DND-41 (cell line): ENCODE measurements at regions not wholly inside any gene's neighbourhood (a gene's known extent, or its start where the extent isn't known, plus 50 kb on each side); places are given as distances from the start of the nearest gene placed in this dataset.
"Not testable (repeated sequence)": the region's sequence is repeated elsewhere in the genome, so short reads cannot be mapped to it uniquely, and the experiment has no call there.

Experiments
- ATAC-seq: fragments of 200-7000 bp; cut with Tn5 transposase; 3 replicates; pipeline ENCODE4 v1.9.1; 2021; ENCODE audit warnings: low read depth; ENCODE audit not compliant: insufficient read depth
- DNase-seq: peaks from one replicate; pipeline ENCODE4 v3.0.0-alpha.2; 2020
- H2AFZ ChIP-seq: 2 replicates; pipeline ENCODE4 v1.6.0; 2012; ENCODE audit warnings: low read depth, low read length
- H3K27ac ChIP-seq: 2 replicates; pipeline ENCODE4 v1.5.1; 2012; ENCODE audit warnings: low read length, inconsistent platforms
- H3K27me3 ChIP-seq: fragments of 200-600 bp; sonication (generic); 2 replicates; pipeline ENCODE4 v1.6.0; 2012; ENCODE audit warnings: low read length, mild to moderate bottlenecking, inconsistent platforms; ENCODE audit not compliant: insufficient read depth, poor library complexity
- H3K36me3 ChIP-seq: 2 replicates; pipeline ENCODE4 v1.5.1; 2012; ENCODE audit warnings: low read length, inconsistent platforms; ENCODE audit not compliant: insufficient read depth
- H3K4me1 ChIP-seq: 2 replicates; pipeline ENCODE4 v1.5.1; 2012; ENCODE audit warnings: mild to moderate bottlenecking, low read length; ENCODE audit not compliant: insufficient read depth
- H3K4me2 ChIP-seq: 2 replicates; pipeline ENCODE4 v1.6.0; 2012; ENCODE audit warnings: mild to moderate bottlenecking, moderate library complexity, low read length, inconsistent platforms; ENCODE audit not compliant: insufficient read depth
- H3K4me3 ChIP-seq, 2 experiments: fragments of 200-600 bp in 1 of 2; shearing (Covaris generic) in 1 of 2; 2 replicates each; pipeline ENCODE4 v1.5.1; 2012 to 2016; ENCODE audit warnings: inconsistent platforms in 2 of 2, low read length in 2 of 2, mild to moderate bottlenecking in 2 of 2, low read depth in 1 of 2, moderate library complexity in 1 of 2
- H3K79me2 ChIP-seq: 2 replicates; pipeline ENCODE4 v1.6.0; 2012; ENCODE audit warnings: low read length, inconsistent platforms; ENCODE audit not compliant: insufficient read depth
- H3K9ac ChIP-seq: 2 replicates; pipeline ENCODE4 v1.6.0; 2012; ENCODE audit warnings: low read depth, mild to moderate bottlenecking, inconsistent platforms, low read length, moderate library complexity
- H3K9me3 ChIP-seq: 2 replicates; pipeline ENCODE4 v1.5.1; 2012; ENCODE audit warnings: low read length, moderate library complexity, mild to moderate bottlenecking, inconsistent platforms; ENCODE audit not compliant: insufficient read depth, severe bottlenecking
- H4K20me1 ChIP-seq: 2 replicates; pipeline ENCODE4 v1.6.0; 2012; ENCODE audit warnings: low read length; ENCODE audit not compliant: insufficient read depth
- EZH2 ChIP-seq: IDR thresholded peaks from 3 replicates; pipeline ENCODE4 v1.6.1; 2012; ENCODE audit warnings: borderline replicate concordance, low read depth, mild to moderate bottlenecking, moderate library complexity, low read length, inconsistent platforms; ENCODE audit not compliant: severe bottlenecking
- TF ChIP-seq, protein P1 (sequence below): IDR thresholded peaks from 2 replicates; pipeline ENCODE4 v1.5.1; 2012; ENCODE audit warnings: borderline replicate concordance, low read length, moderate library complexity, mild to moderate bottlenecking; ENCODE audit not compliant: poor library complexity, severe bottlenecking; ENCODE audit errors: extremely low read depth

DNA sequence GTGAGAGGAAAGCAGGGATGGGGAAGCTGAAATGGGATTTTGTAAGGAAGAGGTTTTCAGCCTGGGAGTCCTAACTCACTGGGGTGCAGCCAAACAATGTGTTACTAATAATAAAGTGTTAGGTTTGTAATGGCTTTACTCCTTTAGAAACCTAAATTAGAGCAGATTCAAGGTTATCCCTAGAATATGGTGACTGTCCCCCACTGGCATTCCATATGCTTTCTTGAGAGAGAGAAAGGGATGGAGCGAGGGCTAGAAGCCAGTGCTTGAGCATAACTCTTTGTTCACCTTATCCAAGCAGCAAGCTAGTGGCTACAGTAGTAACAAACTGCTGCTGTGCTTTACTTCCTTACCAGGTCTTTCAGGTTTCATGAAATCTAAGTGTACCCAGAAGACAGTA is 249.1 kb upstream of the PGRMC2 start:
- no peaks in the 10 kb centered on the region for H3K36me3 ChIP-seq
- H3K4me2 ChIP-seq = no peak overlapping the region

DNA sequence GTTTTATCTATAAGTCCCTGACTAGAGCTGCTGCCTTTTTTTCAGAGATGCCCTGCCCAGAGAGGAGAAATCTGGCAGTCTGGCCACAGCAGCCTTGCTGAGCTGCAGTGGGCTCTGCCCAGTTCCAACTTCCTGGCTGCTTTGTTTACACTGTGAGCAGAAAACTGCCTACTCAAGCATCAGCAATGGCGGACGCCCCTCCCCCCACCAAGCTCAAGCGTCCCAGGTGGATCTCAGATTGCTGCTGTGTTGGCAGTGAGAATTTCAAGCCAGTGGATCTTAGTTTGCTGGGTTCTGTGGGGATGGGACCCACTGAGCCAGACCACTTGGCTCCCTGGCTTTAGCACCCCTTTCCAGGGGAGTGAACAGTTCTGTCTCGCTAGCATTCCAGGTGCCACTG is 247.9 kb upstream of the PGRMC2 start:
- H4K20me1 ChIP-seq, H3K4me1 ChIP-seq, H3K9me3 ChIP-seq, H3K27me3 ChIP-seq, H3K27ac ChIP-seq, H2AFZ ChIP-seq, DNase-seq, H3K9ac ChIP-seq, H3K36me3 ChIP-seq, H3K79me2 ChIP-seq, H3K4me3 ChIP-seq, ATAC-seq, H3K4me2 ChIP-seq: not testable (repeated sequence)

More for the DNA sequence above, 249.1 kb upstream of the PGRMC2 start:
- no peak overlapping the region for H3K9ac ChIP-seq
- no peak for TF ChIP-seq EZH2
- TF ChIP-seq, protein P1, sequence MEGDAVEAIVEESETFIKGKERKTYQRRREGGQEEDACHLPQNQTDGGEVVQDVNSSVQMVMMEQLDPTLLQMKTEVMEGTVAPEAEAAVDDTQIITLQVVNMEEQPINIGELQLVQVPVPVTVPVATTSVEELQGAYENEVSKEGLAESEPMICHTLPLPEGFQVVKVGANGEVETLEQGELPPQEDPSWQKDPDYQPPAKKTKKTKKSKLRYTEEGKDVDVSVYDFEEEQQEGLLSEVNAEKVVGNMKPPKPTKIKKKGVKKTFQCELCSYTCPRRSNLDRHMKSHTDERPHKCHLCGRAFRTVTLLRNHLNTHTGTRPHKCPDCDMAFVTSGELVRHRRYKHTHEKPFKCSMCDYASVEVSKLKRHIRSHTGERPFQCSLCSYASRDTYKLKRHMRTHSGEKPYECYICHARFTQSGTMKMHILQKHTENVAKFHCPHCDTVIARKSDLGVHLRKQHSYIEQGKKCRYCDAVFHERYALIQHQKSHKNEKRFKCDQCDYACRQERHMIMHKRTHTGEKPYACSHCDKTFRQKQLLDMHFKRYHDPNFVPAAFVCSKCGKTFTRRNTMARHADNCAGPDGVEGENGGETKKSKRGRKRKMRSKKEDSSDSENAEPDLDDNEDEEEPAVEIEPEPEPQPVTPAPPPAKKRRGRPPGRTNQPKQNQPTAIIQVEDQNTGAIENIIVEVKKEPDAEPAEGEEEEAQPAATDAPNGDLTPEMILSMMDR = no peak
- H2AFZ ChIP-seq = no peak overlapping the region
- no peaks in the 10 kb centered on the region for H3K27me3 ChIP-seq
- no peak for DNase-seq
- no peaks in the 10 kb centered on the region for H3K79me2 ChIP-seq
- H3K4me1 ChIP-seq = no peaks in the 10 kb centered on the region
- no peaks in the 10 kb centered on the region for H4K20me1 ChIP-seq
- H3K4me3 ChIP-seq = no peak overlapping the region
- no peak overlapping the region for H3K27ac ChIP-seq
- ATAC-seq = no peak
- no peaks in the 10 kb centered on the region for H3K9me3 ChIP-seq

DNA sequence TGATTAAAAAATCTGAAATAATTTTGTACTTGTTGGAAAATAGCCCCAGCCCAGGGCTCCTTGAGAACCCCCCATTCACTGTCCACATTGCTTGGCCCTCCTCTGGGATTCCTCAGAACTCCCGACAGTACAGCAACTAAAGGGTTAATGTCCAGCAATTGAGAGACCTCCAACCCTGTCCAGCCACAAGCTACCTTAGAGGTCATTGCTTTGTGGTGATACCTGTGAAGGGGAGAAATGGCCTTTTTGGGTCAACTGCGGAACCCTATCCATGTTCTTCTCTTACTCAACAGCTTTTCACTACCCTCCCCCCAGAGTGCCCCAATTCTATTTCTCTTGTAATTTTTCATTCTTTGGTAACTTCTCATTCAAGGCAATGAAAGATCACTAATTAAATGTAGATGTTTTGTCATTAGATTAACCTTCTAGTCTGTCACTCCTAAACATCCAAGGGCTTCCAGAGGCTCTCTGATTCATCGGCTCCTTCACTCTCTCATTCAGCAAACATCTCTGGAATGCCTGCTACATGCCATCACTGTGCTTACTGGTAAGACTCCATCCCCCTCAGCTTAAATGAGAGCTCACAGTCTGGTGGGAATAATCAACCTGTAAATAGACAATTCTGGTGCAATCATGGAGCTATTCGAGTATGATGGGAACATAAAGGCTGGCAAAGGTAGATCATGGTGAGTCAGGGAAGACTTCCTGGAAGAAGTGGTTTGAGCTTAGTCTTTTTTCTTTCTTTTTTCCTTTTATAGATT is 241.4 kb upstream of the PGRMC2 start:
- H3K4me2 ChIP-seq = no peak overlapping the region

DNA sequence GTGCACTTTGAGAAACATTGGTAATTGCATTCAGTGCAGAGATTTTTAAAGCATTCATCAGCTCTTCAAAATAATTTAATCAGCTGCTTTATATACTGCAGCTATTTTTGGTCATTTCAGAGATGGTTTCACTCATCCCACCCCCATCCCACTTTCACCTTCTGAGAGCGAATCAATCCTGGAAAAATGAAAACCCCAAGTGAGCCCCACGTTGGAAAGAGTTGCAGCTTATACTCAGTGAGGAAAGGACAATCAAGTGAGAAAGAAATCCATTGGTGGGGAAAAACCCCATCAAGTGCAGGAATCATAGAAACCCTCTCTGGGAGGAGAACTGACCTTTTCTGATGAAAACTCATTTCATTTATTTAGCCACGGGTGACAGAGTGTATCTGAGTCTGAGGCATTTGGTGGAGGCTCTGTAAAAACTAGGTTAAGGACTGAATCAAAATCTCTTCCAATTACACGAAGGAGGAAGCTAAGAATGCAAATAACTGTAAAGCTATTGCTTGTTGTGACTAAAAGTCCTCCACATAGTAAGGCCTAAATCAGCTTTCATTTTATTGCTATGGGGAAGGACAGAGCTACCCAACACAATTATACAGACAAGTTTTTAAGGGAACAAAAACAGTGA is 240.4 kb upstream of the PGRMC2 start:
- Histone ChIP-seq H2AFZ (no peak overlapping the region), H3K79me2 (no peaks in the 10 kb centered on the region), H3K9me3 (no peaks in the 10 kb centered on the region), H3K4me1 (no peaks in the 10 kb centered on the region), H3K36me3 (no peaks in the 10 kb centered on the region), H3K27ac (no peak overlapping the region), H3K4me2 (no peak overlapping the region), H4K20me1 (no peaks in the 10 kb centered on the region), H3K27me3 (no peaks in the 10 kb centered on the region), H3K9ac (no peak overlapping the region), H3K4me3 (no peak overlapping the region)
- TF ChIP-seq, protein P1 = no peak
- no peak for TF ChIP-seq EZH2
- DNase-seq (no peak), ATAC-seq (no peak)

More for the DNA sequence above, 241.4 kb upstream of the PGRMC2 start:
- Histone ChIP-seq H3K27ac (no peak overlapping the region), H3K36me3 (no peaks in the 10 kb centered on the region), H3K79me2 (no peaks in the 10 kb centered on the region), H3K9me3 (no peaks in the 10 kb centered on the region), H3K4me1 (no peaks in the 10 kb centered on the region), H3K27me3 (no peaks in the 10 kb centered on the region), H2AFZ (no peak overlapping the region), H3K4me3 (no peak overlapping the region), H3K9ac (no peak overlapping the region), H4K20me1 (no peaks in the 10 kb centered on the region)
- no peak for TF ChIP-seq EZH2
- TF ChIP-seq, protein P1 = no peak
- DNase-seq (no peak), ATAC-seq (no peak)
